Testis (tissue), 2 donors: ENCODE measurements at regions not wholly inside any gene's neighbourhood (a gene's known extent, or its start where the extent isn't known, plus 50 kb on each side); places are given as distances from the start of the nearest gene placed in this dataset.

Source experiments
- CTCF ChIP-seq, 3 experiments: fragments of 450-650 bp in 2 of 3; fragments of 200-600 bp in 1 of 3; sonication (generic) in 1 of 3; IDR thresholded peaks; one replicate each; pipeline ENCODE4 v1.5.1; 2016 to 2019; ENCODE audit warnings: antibody characterized with exemption in 3 of 3, mild to moderate bottlenecking in 2 of 3, moderate library complexity in 1 of 3
- POLR2A ChIP-seq: fragments of 450-650 bp; IDR thresholded peaks from one replicate; pipeline ENCODE4 v1.6.1; 2017; ENCODE audit warnings: antibody characterized with exemption, mild to moderate bottlenecking, moderate library complexity

- TF ChIP-seq CTCF (IDR thresholded peaks at IDR 0.05) (no peak), POLR2A (no peak)
These were observed 645.1 kb downstream of the TBC1D22A start for GRCh38 chr22:47407461-47408025.
